Endodermal cell (in vitro differentiated cells): ENCODE measurements at regions not wholly inside any gene's neighbourhood (a gene's known extent, or its start where the extent isn't known, plus 50 kb on each side); places are given as distances from the start of the nearest gene placed in this dataset.
A peak's percentile ranks its signal among the peaks of the same experiment; 100 is the strongest.

Experiments
- DNase-seq: peaks from one replicate; pipeline ENCODE4 v3.0.0-alpha.2; 2017
- H3K27ac ChIP-seq: 2 replicates; pipeline ENCODE4 v1.5.1; 2013; ENCODE audit warnings: mild to moderate bottlenecking, low read depth, low read length, moderate library complexity
- H3K27me3 ChIP-seq: 2 replicates; pipeline ENCODE4 v1.6.1; 2013; ENCODE audit warnings: mild to moderate bottlenecking, low read length, moderate library complexity; ENCODE audit not compliant: insufficient read depth, control insufficient read depth, poor library complexity, severe bottlenecking
- H3K36me3 ChIP-seq: 2 replicates; pipeline ENCODE4 v1.7.0; 2013; ENCODE audit warnings: mild to moderate bottlenecking, low read length, moderate library complexity; ENCODE audit not compliant: control insufficient read depth, insufficient read depth
- H3K4me1 ChIP-seq: one replicate; pipeline ENCODE4 v1.7.0; 2013; ENCODE audit warnings: low read length; ENCODE audit not compliant: control insufficient read depth, insufficient read depth
- H3K4me3 ChIP-seq: 2 replicates; pipeline ENCODE4 v1.5.1; 2013; ENCODE audit warnings: mild to moderate bottlenecking, low read length, moderate library complexity
- H3K9ac ChIP-seq: 2 replicates; pipeline ENCODE4 v1.6.1; 2013; ENCODE audit warnings: mild to moderate bottlenecking, low read length, moderate library complexity; ENCODE audit not compliant: poor library complexity, severe bottlenecking; ENCODE audit errors: extremely low read depth
- H3K9me3 ChIP-seq: 2 replicates; pipeline ENCODE4 v1.6.1; 2013; ENCODE audit warnings: mild to moderate bottlenecking, low read length, moderate library complexity; ENCODE audit not compliant: control insufficient read depth
- H3K27ac Mint-ChIP-seq: 2 replicates; pipeline ENCODE4 v1.8.0; 2020; ENCODE audit warnings: mixed read lengths
- H3K27me3 Mint-ChIP-seq: 2 replicates; pipeline ENCODE4 v1.8.0; 2021; ENCODE audit warnings: mild to moderate bottlenecking, mixed read lengths; ENCODE audit not compliant: insufficient read depth
- H3K36me3 Mint-ChIP-seq: 2 replicates; pipeline ENCODE4 v1.8.0; 2020; ENCODE audit warnings: low read depth, mixed read lengths
- H3K4me1 Mint-ChIP-seq: 2 replicates; pipeline ENCODE4 v1.8.0; 2020; ENCODE audit warnings: mixed read lengths
- H3K4me3 Mint-ChIP-seq: 2 replicates; pipeline ENCODE4 v1.8.0; 2020; ENCODE audit warnings: mild to moderate bottlenecking, moderate library complexity, mixed read lengths
- H3K9me3 Mint-ChIP-seq: 2 replicates; pipeline ENCODE4 v1.8.0; 2020; ENCODE audit warnings: mild to moderate bottlenecking, mixed read lengths
- CTCF ChIP-seq: fragments of 200-600 bp; sonication (generic); conservative IDR thresholded peaks from 2 replicates; pipeline ENCODE4 v1.5.0; 2021; ENCODE audit warnings: antibody characterized with exemption, mild to moderate bottlenecking
- WGBS, 2 experiments: methylation state at CpG; one replicate each; pipeline versions ENCODE4 v1.1.5 to v1.1.7; 2013; ENCODE audit warnings: missing lambda C conversion rate in 2 of 2, mixed read lengths in 1 of 2; ENCODE audit not compliant: insufficient coverage in 1 of 2, insufficient read length in 1 of 2; 5-methylcytosine and 5-hydroxymethylcytosine counted together

GRCh38 chr7:136087881-136088280 lies 110.7 kb upstream of the MTPN start:
- Mint-ChIP-seq H3K4me1 (peaks cover 12% of the 10 kb centered on the region), H3K36me3 (no peaks in the 10 kb centered on the region), H3K4me3 (no peak overlapping the region), H3K9me3 (peaks cover 6% of the 10 kb centered on the region), H3K27me3 (no peaks in the 10 kb centered on the region), H3K27ac (no peak overlapping the region)
- no peak for DNase-seq
- H3K36me3 ChIP-seq, result no peaks in the 10 kb centered on the region
- H3K27me3 ChIP-seq, result no peaks in the 10 kb centered on the region
- 100% methylated on average over 1 of the region's 1 CpG; no CpG with 5 or more reads in 1 of the 2 experiments for WGBS, 2 experiments
- no peak for TF ChIP-seq CTCF
- peaks cover 7% of the 10 kb centered on the region for H3K4me1 ChIP-seq
- H3K9ac ChIP-seq, result peak overlapping the region; percentile 72
- H3K4me3 ChIP-seq, result peak overlapping the region; percentile 82
- H3K27ac ChIP-seq, result no peak overlapping the region
- H3K9me3 ChIP-seq, result peaks cover 8% of the 10 kb centered on the region

DNA sequence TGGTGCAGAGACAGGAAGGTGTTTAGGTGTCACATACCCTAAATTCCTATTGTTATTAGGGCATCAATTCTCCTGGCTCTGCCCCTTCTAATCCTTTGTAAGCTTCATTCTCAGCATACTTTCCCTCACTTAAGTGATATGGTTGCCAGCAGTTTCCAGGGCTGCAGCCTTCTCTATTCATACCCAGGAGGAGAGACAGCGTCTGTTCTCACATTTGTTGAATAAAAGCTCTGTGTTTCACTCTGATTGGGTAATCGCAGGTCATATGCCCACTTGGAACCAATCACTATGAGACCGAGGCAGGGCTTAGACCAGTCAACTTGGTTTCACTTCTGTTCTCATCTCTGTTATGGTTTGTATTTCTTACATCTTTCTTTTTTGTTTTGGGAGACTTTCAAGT lies 109.6 kb upstream of the MTPN start:
- Histone ChIP-seq H3K4me1 (peaks cover 5% of the 10 kb centered on the region), H3K9ac (peak overlapping the region; percentile 72), H3K9me3 (peaks cover 3% of the 10 kb centered on the region), H3K36me3 (no peaks in the 10 kb centered on the region), H3K27ac (peak overlapping the region; percentile 47), H3K27me3 (no peaks in the 10 kb centered on the region), H3K4me3 (peak overlapping the region; percentile 82)
- Mint-ChIP-seq H3K27me3 (no peaks in the 10 kb centered on the region), H3K36me3 (no peaks in the 10 kb centered on the region), H3K9me3 (peaks cover 1% of the 10 kb centered on the region), H3K4me3 (peak overlapping the region; percentile 20), H3K4me1 (peaks cover 12% of the 10 kb centered on the region), H3K27ac (peak overlapping the region; percentile 87)
- TF ChIP-seq CTCF, result no peak
- DNase-seq, result peak; percentile 90
- WGBS, 2 experiments, result 46 to 53% methylated on average over 3 of the region's 3 CpGs

GRCh38 chr7:136079934-136080333 lies 102.8 kb upstream of the MTPN start:
- H3K27ac Mint-ChIP-seq, result no peak overlapping the region
- no peak overlapping the region for H3K27ac ChIP-seq
- H3K9ac ChIP-seq, result no peak overlapping the region
- H3K27me3 Mint-ChIP-seq, result no peaks in the 10 kb centered on the region
- no peak overlapping the region for H3K4me3 ChIP-seq
- H3K4me1 ChIP-seq, result no peaks in the 10 kb centered on the region
- no peaks in the 10 kb centered on the region for H3K36me3 Mint-ChIP-seq
- no peaks in the 10 kb centered on the region for H3K36me3 ChIP-seq
- H3K4me3 Mint-ChIP-seq, result no peak overlapping the region
- no peak for DNase-seq
- H3K4me1 Mint-ChIP-seq, result no peaks in the 10 kb centered on the region
- TF ChIP-seq CTCF, result no peak
- H3K9me3 ChIP-seq, result no peaks in the 10 kb centered on the region
- 64% methylated on average over 1 of the region's 2 CpGs; no CpG with 5 or more reads in 1 of the 2 experiments for WGBS, 2 experiments
- no peaks in the 10 kb centered on the region for H3K27me3 ChIP-seq
- H3K9me3 Mint-ChIP-seq, result no peaks in the 10 kb centered on the region
